Tibial nerve (tissue), 4 donors: ENCODE measurements at regions not wholly inside any gene's neighbourhood (a gene's known extent, or its start where the extent isn't known, plus 50 kb on each side); places are given as distances from the start of the nearest gene placed in this dataset.

Source experiments
- CTCF ChIP-seq, 5 experiments: fragments of 200-600 bp in 3 of 5; fragments of 450-650 bp in 2 of 5; sonication (generic) in 3 of 5; IDR thresholded peaks; one replicate each; pipeline ENCODE4 v1.5.1; 2016 to 2019; ENCODE audit warnings: antibody characterized with exemption in 5 of 5, mild to moderate bottlenecking in 3 of 5, moderate library complexity in 2 of 5
- EP300 ChIP-seq, 2 donors: sonication (generic); formaldehyde crosslinking; IDR thresholded peaks; one replicate each; pipeline ENCODE4 v1.6.1; 2017; ENCODE audit warnings: antibody characterized with exemption in 2 of 2, mild to moderate bottlenecking in 1 of 2

- TF ChIP-seq CTCF (IDR thresholded peaks at IDR 0.05) = no peak
- TF ChIP-seq EP300 (IDR thresholded peaks at IDR 0.05) = no peak
Measured at GRCh38 chr2:105578166-105578565, 166.5 kb upstream of the NCK2 start.
